AG04450 (cell line): ENCODE measurements at regions not wholly inside any gene's neighbourhood (a gene's known extent, or its start where the extent isn't known, plus 50 kb on each side); places are given as distances from the start of the nearest gene placed in this dataset.

Source experiments
- CTCF ChIA-PET: fragments of 300-600, 350-600 bp; formaldehyde crosslinking; extraction: SDS; loops from one replicate; lab custom pipeline; 2022; ENCODE audit warnings: antibody characterized with exemption, inconsistent platforms; lab: Charles Lee
- POLR2A ChIA-PET: fragments of 350-600 bp; formaldehyde crosslinking; extraction: SDS; loops from one replicate; lab custom pipeline; 2021; ENCODE audit warnings: antibody characterized with exemption, inconsistent platforms; lab: Yijun Ruan, JAX
- DNase-seq: peaks from one replicate; pipeline ENCODE4 v3.0.0-alpha.2; 2011; ENCODE audit warnings: low read depth, low spot score
- H3K27ac ChIP-seq: one replicate; pipeline ENCODE4 v1.5.1; 2012; ENCODE audit warnings: low read depth, low read length, control low read depth
- H3K27me3 ChIP-seq: one replicate; pipeline ENCODE4 v1.6.0; 2012; ENCODE audit warnings: low read length; ENCODE audit not compliant: control insufficient read depth, insufficient read depth
- H3K4me3 ChIP-seq: 2 replicates; pipeline ENCODE4 v1.5.1; 2011; ENCODE audit warnings: mild to moderate bottlenecking, low read depth, low read length, control low read depth
- H3K9me3 ChIP-seq: 2 replicates; pipeline ENCODE4 v1.5.1; 2012; ENCODE audit warnings: low read length; ENCODE audit not compliant: control insufficient read depth, insufficient read depth
- CTCF ChIP-seq: IDR thresholded peaks from 2 replicates; pipeline ENCODE4 v1.5.1; 2011; ENCODE audit warnings: low read depth, low read length, control low read depth, inconsistent platforms

GRCh38 chr1:82452096-82452495 lies 651.4 kb downstream of the ADGRL2 start:
- Histone ChIP-seq H3K27me3 (no peaks in the 10 kb centered on the region), H3K4me3 (no peak overlapping the region), H3K9me3 (no peaks in the 10 kb centered on the region), H3K27ac (no peak overlapping the region)
- no peak for DNase-seq
- POLR2A ChIA-PET, result no interaction called here
- TF ChIP-seq CTCF, result no peak
- CTCF ChIA-PET, result no interaction called here

GRCh38 chr1:82451191-82451590 lies 650.5 kb downstream of the ADGRL2 start:
- TF ChIP-seq CTCF, result no peak
- Histone ChIP-seq H3K9me3 (no peaks in the 10 kb centered on the region), H3K27ac (no peak overlapping the region), H3K4me3 (no peak overlapping the region), H3K27me3 (no peaks in the 10 kb centered on the region)
- ChIA-PET CTCF (no interaction called here), POLR2A (no interaction called here)
- no peak for DNase-seq

- POLR2A ChIA-PET, result no interaction called here
- CTCF ChIA-PET, result no interaction called here
- no peak for TF ChIP-seq CTCF
- Histone ChIP-seq H3K4me3 (no peak overlapping the region), H3K27me3 (no peaks in the 10 kb centered on the region), H3K9me3 (no peaks in the 10 kb centered on the region), H3K27ac (no peak overlapping the region)
- DNase-seq, result no peak
Measured at GRCh38 chr1:82449506-82450057, 648.8 kb downstream of the ADGRL2 start.

- no peak for TF ChIP-seq CTCF
- ChIA-PET CTCF (interaction anchor here (0.6 kb wide), 1 partner anchor 1032 kb away, joined by 4 read pairs; no protein-coding TSS in a partner anchor), POLR2A (no interaction called here)
- Histone ChIP-seq H3K27ac (no peak overlapping the region), H3K27me3 (no peaks in the 10 kb centered on the region), H3K4me3 (no peak overlapping the region), H3K9me3 (no peaks in the 10 kb centered on the region)
- no peak for DNase-seq
Measured at GRCh38 chr1:82446955-82447354, 646.2 kb downstream of the ADGRL2 start.

DNA sequence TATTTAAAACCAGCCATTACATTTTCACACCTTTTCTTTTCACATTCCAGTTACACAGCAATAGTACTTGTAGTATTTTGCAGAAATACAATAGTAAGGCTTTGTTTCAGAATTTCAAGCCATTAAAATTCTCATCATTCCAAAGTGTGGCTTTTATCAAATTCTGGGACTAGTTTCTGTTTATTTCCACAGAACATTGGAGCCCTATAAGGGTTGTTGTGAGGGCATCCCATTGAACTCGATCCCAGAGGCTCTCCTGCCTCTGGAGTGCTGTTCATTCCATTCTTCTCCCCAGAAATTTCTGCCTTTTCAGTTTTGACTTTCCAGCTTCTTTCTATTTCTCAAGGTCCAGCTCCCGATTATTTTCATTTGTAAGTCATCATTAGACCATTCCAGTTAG lies 645.5 kb downstream of the ADGRL2 start:
- TF ChIP-seq CTCF, result no peak
- Histone ChIP-seq H3K27me3 (no peaks in the 10 kb centered on the region), H3K4me3 (no peak overlapping the region), H3K27ac (no peak overlapping the region), H3K9me3 (no peaks in the 10 kb centered on the region)
- ChIA-PET POLR2A (no interaction called here), CTCF (no interaction called here)
- no peak for DNase-seq
